OCI-M1 (cell line): ENCODE measurements at regions not wholly inside any gene's neighbourhood (a gene's known extent, or its start where the extent isn't known, plus 50 kb on each side); places are given as distances from the start of the nearest gene placed in this dataset.

Experiments used
- DNase-seq: peaks from one replicate; lab custom pipeline; 2025; lab: John Stamatoyannopoulos, UW

- DNase-seq, result no peak
Observed at GRCh38 chr4:111712093-111712677, 433.1 kb upstream of the FAM241A start.

- DNase-seq, result no peak
Observed at GRCh38 chr4:111713276-111713675, 432.0 kb upstream of the FAM241A start.

DNA sequence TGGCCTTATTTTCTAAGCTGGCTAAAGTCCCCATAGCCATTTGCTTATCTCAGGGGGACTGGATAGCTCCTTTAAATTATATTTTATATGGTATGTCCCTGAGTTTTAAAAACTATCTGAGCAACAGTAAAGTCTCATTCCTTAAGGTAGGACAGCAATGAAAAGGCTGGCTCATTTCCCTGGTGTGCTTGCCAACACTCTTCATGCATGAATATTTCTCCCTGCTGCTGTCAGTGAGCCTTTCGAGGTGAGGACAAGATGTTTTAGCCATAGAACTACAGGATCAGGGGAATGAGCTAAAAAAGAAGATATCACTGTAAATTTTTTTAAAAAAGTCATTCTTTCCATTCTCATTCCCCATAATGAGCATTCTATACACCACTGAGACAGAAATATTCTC, 427.3 kb upstream of the FAM241A start:
- DNase-seq, result no peak

GRCh38 chr4:111718763-111719559, 426.3 kb upstream of the FAM241A start:
- DNase-seq, result peak; percentile 7

- DNase-seq, result no peak
Observed at GRCh38 chr4:111720866-111721265, 424.4 kb upstream of the FAM241A start.

DNA sequence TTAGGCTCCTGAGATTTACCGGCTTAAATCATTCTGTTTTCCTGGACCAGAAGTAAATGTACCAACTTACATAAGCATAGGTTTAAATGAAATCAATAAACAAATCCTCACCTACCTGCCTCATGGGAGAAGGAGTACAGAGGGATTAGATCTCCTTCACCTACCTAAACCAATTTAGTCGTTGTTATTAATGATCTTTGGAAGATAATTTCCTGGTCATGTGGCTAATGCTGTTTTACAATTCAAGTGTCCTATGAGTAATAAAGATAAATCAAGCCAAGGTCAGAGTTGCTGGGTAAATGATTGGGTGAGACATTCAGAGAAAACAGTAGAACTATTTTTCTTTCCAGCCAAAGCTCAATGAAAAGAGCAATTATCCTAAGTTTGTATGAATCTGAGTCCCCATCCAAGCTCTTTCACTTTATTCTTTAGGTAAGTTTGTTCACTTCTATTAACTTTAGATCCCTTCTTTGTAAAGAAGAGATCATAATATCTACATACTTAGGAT, 423.0 kb upstream of the FAM241A start:
- no peak for DNase-seq

DNA sequence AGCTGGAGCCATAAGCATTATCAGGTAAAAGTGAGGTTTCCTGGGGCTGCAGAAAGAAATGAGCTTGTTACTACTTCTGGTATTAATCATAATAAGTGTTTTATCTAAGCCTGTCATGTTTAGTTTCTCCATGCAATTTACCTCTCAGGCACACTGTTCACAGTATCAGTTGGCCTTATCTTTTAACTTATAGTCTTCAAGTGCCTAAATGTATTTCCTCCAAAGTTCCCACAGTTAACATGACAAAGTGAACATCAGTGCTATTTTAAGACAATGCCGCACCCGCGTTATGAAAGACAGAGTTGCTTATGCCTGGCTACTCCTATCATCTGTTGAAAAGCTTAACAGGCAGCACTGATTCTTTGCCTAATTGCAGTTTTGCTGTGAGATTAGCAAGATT, 408.7 kb upstream of the FAM241A start:
- no peak for DNase-seq

DNA sequence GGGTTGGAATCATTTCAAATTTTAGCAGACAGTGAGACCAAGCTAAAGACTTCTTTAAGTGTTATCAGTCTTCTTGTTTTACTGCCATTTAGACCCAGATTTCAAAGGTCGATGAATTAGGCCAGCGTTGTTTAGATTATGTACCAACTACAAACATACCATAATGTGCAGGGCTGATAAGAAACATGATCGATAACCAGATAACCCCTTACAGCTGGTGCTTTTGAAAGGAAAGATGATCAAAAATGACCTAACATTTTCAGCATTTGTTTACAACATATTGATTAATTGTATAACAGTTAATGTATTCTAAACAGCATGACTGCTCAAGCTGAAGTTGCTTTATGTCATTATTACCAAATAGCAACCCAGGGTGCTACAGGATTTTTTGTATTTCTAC, 400.4 kb upstream of the FAM241A start:
- no peak for DNase-seq

GRCh38 chr4:111748157-111748556, 397.1 kb upstream of the FAM241A start:
- DNase-seq, result no peak

- DNase-seq, result no peak
Observed at GRCh38 chr4:111754003-111754402, 391.3 kb upstream of the FAM241A start.

- DNase-seq, result no peak
Observed at GRCh38 chr4:111755571-111755970, 389.7 kb upstream of the FAM241A start.

GRCh38 chr4:111761531-111761930, 383.7 kb upstream of the FAM241A start:
- DNase-seq, result no peak

DNA sequence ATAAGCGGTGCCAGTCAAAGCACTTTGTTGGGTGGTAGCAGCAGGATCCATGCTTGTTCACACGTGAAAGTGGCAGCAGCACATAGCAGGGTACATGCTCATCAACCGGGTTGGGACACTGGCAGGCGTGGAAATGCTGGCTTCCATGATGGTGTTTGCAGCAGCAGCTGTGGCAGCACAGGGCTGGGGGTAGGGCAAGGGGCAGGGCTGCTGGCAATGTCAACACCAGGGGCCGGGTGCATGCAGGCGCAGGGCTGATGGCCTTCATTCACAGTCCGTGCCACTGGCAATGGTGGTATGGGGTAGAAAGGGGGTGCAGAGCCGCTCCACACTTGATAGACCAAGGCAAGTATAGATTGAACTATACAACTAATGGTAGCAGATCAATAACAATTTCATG, 374.7 kb upstream of the FAM241A start:
- DNase-seq, result no peak

DNA sequence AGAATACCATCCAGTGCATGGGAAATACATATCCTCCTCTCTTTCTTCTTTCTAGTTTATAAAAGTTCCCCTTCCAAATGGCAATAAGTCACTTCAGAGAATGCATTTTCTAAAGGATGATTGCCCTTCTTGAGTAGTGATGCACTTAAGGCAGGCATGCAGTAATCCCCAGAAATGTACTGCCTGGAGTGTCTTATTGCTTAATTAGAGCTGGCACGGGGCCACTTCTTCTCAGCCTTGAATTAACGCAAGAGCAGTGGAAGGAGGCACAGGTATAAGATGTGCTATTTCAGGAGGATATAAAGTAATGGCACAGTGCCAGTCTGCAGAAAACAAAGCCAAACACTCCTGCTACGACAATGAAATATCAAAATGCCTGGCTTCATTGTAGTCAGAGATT, 371.4 kb upstream of the FAM241A start:
- DNase-seq, result peak; percentile 6

DNA sequence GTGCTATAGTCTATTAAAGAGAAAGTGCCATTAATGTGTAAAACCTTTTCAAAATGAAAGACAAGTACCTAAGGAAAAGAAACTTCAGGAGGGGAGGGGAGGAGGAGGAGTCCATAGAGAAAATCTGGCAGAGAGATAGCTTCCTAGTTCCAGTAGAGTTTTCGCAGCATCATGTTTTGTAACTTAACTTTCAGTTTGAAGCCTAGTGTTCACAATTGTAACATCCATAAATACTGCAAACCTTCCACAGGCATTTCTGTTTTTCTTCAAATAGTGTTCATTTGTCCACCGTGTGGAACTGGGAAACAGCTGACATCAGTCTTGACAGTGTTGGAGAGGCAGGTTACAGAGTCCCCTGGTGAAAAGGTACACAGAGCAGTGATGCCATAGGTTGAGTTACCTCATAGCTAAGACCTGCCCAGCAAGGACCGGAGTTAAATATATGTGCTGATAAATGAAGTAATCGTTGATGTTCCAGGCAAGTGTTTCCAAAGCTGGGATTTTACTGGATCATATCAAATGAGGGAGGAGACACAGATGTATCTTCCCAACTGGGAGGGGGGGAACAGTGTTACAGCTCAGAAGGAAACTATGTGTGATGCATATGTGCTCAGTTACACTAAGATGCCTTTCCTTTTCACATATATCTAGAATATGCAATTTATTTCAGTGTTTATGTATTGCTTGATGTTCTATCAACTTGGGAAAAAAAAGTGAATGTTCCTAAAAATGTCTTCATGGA, 369.5 kb upstream of the FAM241A start:
- peak; percentile 13 for DNase-seq

GRCh38 chr4:111776561-111776960, 368.7 kb upstream of the FAM241A start:
- DNase-seq, result peak; percentile 4

DNA sequence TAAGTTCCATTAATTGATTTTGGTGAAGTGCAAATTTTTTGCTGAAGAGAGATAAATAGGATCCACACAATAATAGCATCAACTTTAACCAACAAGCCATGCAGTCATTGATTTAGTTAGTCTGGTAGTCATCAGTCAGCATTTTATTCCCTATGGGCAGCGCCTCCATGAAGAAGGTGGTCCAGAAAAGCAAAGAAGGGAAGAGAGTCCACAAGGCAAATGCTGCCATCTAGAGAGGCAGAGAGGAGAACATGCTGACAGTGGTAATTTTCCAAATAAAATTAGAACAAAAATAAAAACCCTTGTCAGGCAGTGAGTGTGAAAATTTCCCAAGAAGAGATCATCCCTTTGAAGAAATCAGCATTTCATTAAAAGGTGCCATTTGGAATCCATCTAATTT, 366.7 kb upstream of the FAM241A start:
- DNase-seq, result peak; percentile 51

DNA sequence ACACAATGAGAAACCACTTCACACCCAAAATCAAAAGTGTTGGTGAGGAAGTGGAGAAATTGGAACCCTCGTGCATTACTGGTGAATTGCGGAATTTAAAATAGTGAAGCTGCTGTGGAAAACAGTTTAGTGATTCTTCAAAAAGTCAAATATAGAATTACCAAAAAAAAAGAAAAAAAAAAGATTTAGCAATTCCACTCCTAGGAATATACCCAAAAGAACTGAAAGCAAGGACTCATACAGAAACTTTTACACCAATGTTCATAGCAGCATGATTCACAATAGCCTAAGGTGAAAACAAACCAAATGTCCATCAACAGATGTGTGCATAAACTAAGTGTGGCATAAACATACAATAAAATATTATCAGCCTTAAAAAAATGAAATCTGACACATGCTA, 364.3 kb upstream of the FAM241A start:
- no peak for DNase-seq

DNA sequence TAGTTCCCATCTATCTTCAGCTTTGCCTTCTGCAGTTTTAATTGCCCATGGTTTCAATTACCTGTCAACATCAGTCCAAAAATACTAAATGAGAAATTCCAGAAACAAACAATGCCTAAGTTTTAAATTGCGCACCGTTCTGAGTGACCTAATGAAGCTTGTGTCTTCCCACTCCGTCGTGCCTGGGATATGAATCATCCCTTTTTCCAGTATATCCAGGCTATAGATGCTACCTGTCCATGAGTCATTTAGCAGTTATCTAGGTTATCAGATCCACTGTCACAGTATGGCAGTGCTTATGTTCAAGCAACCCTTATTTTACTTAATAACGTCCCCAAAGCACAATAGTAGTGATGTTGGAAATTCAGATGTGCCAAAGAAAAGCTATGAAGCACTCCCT, 363.6 kb upstream of the FAM241A start:
- no peak for DNase-seq

GRCh38 chr4:111788099-111788498, 357.2 kb upstream of the FAM241A start:
- DNase-seq, result no peak

DNA sequence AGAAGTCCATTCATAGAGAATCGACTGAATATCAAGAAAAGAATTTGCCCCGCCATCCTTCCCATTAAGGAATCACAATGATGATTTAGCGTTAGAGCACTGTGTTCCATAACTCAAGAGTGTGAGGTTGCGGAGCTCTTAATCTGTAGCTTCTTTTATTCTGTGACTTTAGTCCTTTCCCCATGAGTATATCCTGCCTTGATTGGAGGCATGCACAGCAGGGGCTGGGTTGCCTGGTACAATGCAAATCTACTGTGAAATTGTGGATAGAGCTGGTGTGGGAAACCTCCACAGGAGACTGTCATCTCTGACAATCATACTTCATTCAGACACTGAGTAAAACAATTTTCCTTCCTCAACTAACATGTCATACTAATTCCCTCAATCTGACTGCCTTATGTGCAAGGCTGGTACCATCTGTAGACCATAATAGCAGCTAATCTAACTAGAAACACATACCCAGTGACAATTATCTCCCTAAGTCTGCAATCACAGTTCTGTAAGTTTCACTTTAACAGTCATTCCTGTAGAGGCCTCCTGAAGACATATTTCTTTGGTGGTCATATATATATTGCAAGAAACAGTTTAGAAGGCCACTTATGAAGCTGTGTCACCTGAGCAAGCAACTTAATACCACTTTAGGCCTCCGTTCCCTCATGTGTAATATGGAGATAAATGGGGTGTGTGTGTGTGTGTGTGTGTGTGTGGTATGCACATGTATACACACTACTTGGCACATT, 355.2 kb upstream of the FAM241A start:
- no peak for DNase-seq

GRCh38 chr4:111792632-111793031, 352.6 kb upstream of the FAM241A start:
- no peak for DNase-seq
